ENCODE measurements at regions not wholly inside any gene's neighbourhood (a gene's known extent, or its start where the extent isn't known, plus 50 kb on each side); places are given as distances from the start of the nearest gene placed in this dataset.

- no peak for TF ChIP-seq CTCF (IDR thresholded peaks at IDR 0.05)
- H3K27me3 ChIP-seq = no peaks in the 10 kb centered on the region
- ATAC-seq (no peak), DNase-seq (no peak)
- no peaks in the 10 kb centered on the region for H3K9me3 ChIP-seq
- no peak overlapping the region for H3K4me3 ChIP-seq
- intact Hi-C loops (cut with DNase I) = no loop called here
- H3K4me1 ChIP-seq = no peaks in the 10 kb centered on the region
- H3K36me3 ChIP-seq = no peaks in the 10 kb centered on the region
- H3K27ac ChIP-seq = no peak overlapping the region
Observed at GRCh38 chr1:244998717-244999346, 134.5 kb upstream of the HNRNPU start.

GRCh38 chr1:244995602-244996400 is 131.5 kb upstream of the HNRNPU start:
- Histone ChIP-seq H3K9me3 (no peaks in the 10 kb centered on the region), H3K27ac (no peak overlapping the region), H3K36me3 (no peaks in the 10 kb centered on the region), H3K4me3 (no peak overlapping the region), H3K27me3 (no peaks in the 10 kb centered on the region), H3K4me1 (no peaks in the 10 kb centered on the region)
- TF ChIP-seq CTCF (IDR thresholded peaks at IDR 0.05) = no peak
- no peak for DNase-seq
- peak; percentile 71 for ATAC-seq
- intact Hi-C loops (cut with DNase I) = no loop called here

GRCh38 chr1:244992833-244993232 is 128.5 kb upstream of the HNRNPU start:
- intact Hi-C loops (cut with DNase I) = no loop called here
- TF ChIP-seq CTCF (IDR thresholded peaks at IDR 0.05) = no peak
- ATAC-seq = no peak
- no peak overlapping the region for H3K27ac ChIP-seq
- no peak overlapping the region for H3K4me3 ChIP-seq
- no peaks in the 10 kb centered on the region for H3K36me3 ChIP-seq
- H3K4me1 ChIP-seq = no peaks in the 10 kb centered on the region
- H3K9me3 ChIP-seq = no peaks in the 10 kb centered on the region
- DNase-seq = no peak
- H3K27me3 ChIP-seq = no peaks in the 10 kb centered on the region

- TF ChIP-seq CTCF (IDR thresholded peaks at IDR 0.05) = no peak
- H3K27ac ChIP-seq = no peak overlapping the region
- H3K4me3 ChIP-seq = no peak overlapping the region
- ATAC-seq (no peak), DNase-seq (no peak)
- intact Hi-C loops (cut with DNase I) = no loop called here
- no peaks in the 10 kb centered on the region for H3K9me3 ChIP-seq
- no peaks in the 10 kb centered on the region for H3K4me1 ChIP-seq
- H3K36me3 ChIP-seq = no peaks in the 10 kb centered on the region
- no peaks in the 10 kb centered on the region for H3K27me3 ChIP-seq
Observed at GRCh38 chr1:244989813-244990212, 125.5 kb upstream of the HNRNPU start.

GRCh38 chr1:244988521-244988920 is 124.2 kb upstream of the HNRNPU start:
- intact Hi-C loops (cut with DNase I) = no loop called here
- DNase-seq = no peak

More at GRCh38 chr1:244988521-244988920, 124.2 kb upstream of the HNRNPU start:
- Histone ChIP-seq H3K4me1 (no peaks in the 10 kb centered on the region), H3K36me3 (no peaks in the 10 kb centered on the region), H3K9me3 (no peaks in the 10 kb centered on the region), H3K27ac (no peak overlapping the region), H3K4me3 (no peak overlapping the region), H3K27me3 (no peaks in the 10 kb centered on the region)
- TF ChIP-seq CTCF (IDR thresholded peaks at IDR 0.05) = no peak
- no peak for ATAC-seq
